ENCODE measurements at regions not wholly inside any gene's neighbourhood (a gene's known extent, or its start where the extent isn't known, plus 50 kb on each side); places are given as distances from the start of the nearest gene placed in this dataset.

GRCh38 chr1:221979444-221980032 is 237.6 kb upstream of the DUSP10 start:
- TF ChIP-seq CTCF (IDR thresholded peaks at IDR 0.05; ENCODE audit: low read depth, low read length, poor library complexity, severe bottlenecking), result no peak
- TF ChIP-seq EZH2phosphoT487 (IDR thresholded peaks at IDR 0.05; ENCODE audit: borderline replicate concordance, low read length), result no peak
